B cell (primary cell): ENCODE measurements at regions not wholly inside any gene's neighbourhood (a gene's known extent, or its start where the extent isn't known, plus 50 kb on each side); places are given as distances from the start of the nearest gene placed in this dataset.

ENCODE experiments used
- ATAC-seq: fragments of 200-7000 bp; cut with Tn5 transposase; one replicate; pipeline ENCODE4 v1.10.0; 2021; ENCODE audit warnings: low read depth, mild to moderate bottlenecking, moderate number of reproducible peaks, moderate library complexity
- CTCF ChIA-PET: fragments of 350-600 bp; sonication (Branson Sonifier 250); formaldehyde crosslinking; loops from one replicate; lab custom pipeline; 2021; ENCODE audit warnings: antibody characterized with exemption, inconsistent platforms; lab: Charles Lee
- POLR2A ChIA-PET: fragments of 350-600 bp; sonication (Branson Sonifier 250); formaldehyde crosslinking; loops from one replicate; lab custom pipeline; 2021; ENCODE audit warnings: antibody characterized with exemption; lab: Charles Lee
- DNase-seq: peaks from one replicate; pipeline ENCODE4 v3.0.0; 2013
- H2AFZ ChIP-seq: 2 replicates; pipeline ENCODE4 v1.6.1; 2012; ENCODE audit warnings: mild to moderate bottlenecking, low read depth, low read length; ENCODE audit not compliant: insufficient read depth, poor library complexity, severe bottlenecking
- H3K27ac ChIP-seq, 2 donors: 1 replicate in 1 of 2; 2 replicates in 1 of 2; pipeline ENCODE4 v1.5.1; 2012 to 2013; ENCODE audit warnings: low read length in 2 of 2, mild to moderate bottlenecking in 2 of 2, moderate library complexity in 1 of 2
- H3K27me3 ChIP-seq, 4 experiments: fragments of 200-600 bp in 1 of 4; sonication (generic) in 1 of 4; replicated peaks in 1 of 4; 1 replicate in 2 of 4; 2 replicates in 2 of 4; pipeline versions ENCODE4 v1.6.1 to v1.7.0; 2013 to 2016; ENCODE audit warnings: low read length in 3 of 4, mild to moderate bottlenecking in 2 of 4, mixed read lengths in 1 of 4, moderate library complexity in 1 of 4; ENCODE audit not compliant: insufficient read depth in 4 of 4, control insufficient read depth in 3 of 4; ENCODE audit errors: control extremely low read depth in 1 of 4
- H3K36me3 ChIP-seq, 2 experiments: replicated peaks in 1 of 2; 1 replicate in 1 of 2; 2 replicates in 1 of 2; pipeline versions ENCODE4 v1.6.1 to v1.7.1; 2013; ENCODE audit warnings: low read length in 1 of 2; ENCODE audit not compliant: insufficient read depth in 2 of 2, control insufficient read depth in 1 of 2; ENCODE audit errors: control extremely low read depth in 1 of 2, extremely low read depth in 1 of 2
- H3K4me1 ChIP-seq, 2 donors: fragments of 200-600 bp in 1 of 2; sonication (generic) in 1 of 2; 1 replicate in 1 of 2; 2 replicates in 1 of 2; pipeline versions ENCODE4 v1.5.1 to v1.6.1; 2013 to 2017; ENCODE audit warnings: low read length in 2 of 2; ENCODE audit not compliant: control insufficient read depth in 2 of 2, insufficient read depth in 2 of 2
- H3K4me2 ChIP-seq: replicated peaks from 2 replicates; pipeline ENCODE3; 2012; ENCODE audit warnings: mild to moderate bottlenecking, low read depth, low read length; ENCODE audit not compliant: poor library complexity, severe bottlenecking
- H3K4me3 ChIP-seq, 5 experiments: fragments of 200-600 bp in 1 of 5; sonication (generic) in 1 of 5; 1 replicate in 3 of 5; 2 replicates in 2 of 5; pipeline versions ENCODE4 v1.5.1 to v1.7.0; 2011 to 2016; ENCODE audit warnings: low read length in 4 of 5, mild to moderate bottlenecking in 4 of 5, low read depth in 2 of 5, control low read depth in 1 of 5, moderate library complexity in 1 of 5; ENCODE audit not compliant: insufficient read depth in 1 of 5; ENCODE audit errors: control extremely low read depth in 1 of 5, extremely low read depth in 1 of 5
- H3K79me2 ChIP-seq: fragments of 200-600 bp; sonication (generic); one replicate; pipeline ENCODE4 v1.6.0; 2016; ENCODE audit warnings: low read length; ENCODE audit not compliant: control insufficient read depth, insufficient read depth
- H3K9ac ChIP-seq: fragments of 200-600 bp; sonication (generic); 2 replicates; pipeline ENCODE4 v1.6.1; 2017; ENCODE audit warnings: mild to moderate bottlenecking, low read length, moderate library complexity
- H3K9me3 ChIP-seq, 3 donors: one replicate each; pipeline versions ENCODE4 v1.6.1 to v1.7.1; 2013; ENCODE audit warnings: low read length in 2 of 3; ENCODE audit not compliant: control insufficient read depth in 2 of 3, insufficient read depth in 1 of 3; ENCODE audit errors: control extremely low read depth in 1 of 3
- H4K20me1 ChIP-seq: 2 replicates; pipeline ENCODE4 v1.6.0; 2012; ENCODE audit warnings: mild to moderate bottlenecking, low read length; ENCODE audit not compliant: insufficient read depth, control insufficient read depth, poor library complexity, severe bottlenecking
- H3K27ac Mint-ChIP-seq: one replicate; pipeline ENCODE4 v1.8.0; 2021; ENCODE audit warnings: mixed read lengths
- H3K27me3 Mint-ChIP-seq: one replicate; pipeline ENCODE4 v1.8.0; 2021; ENCODE audit warnings: mixed read lengths
- H3K4me1 Mint-ChIP-seq: one replicate; pipeline ENCODE4 v1.8.0; 2021; ENCODE audit warnings: mixed read lengths
- H3K4me3 Mint-ChIP-seq: one replicate; pipeline ENCODE4 v1.8.0; 2021; ENCODE audit warnings: mixed read lengths
- H3K9me3 Mint-ChIP-seq: one replicate; pipeline ENCODE4 v1.8.0; 2022; ENCODE audit warnings: mixed read lengths; ENCODE audit not compliant: insufficient read depth
- EZH2 ChIP-seq: IDR thresholded peaks from 2 replicates; pipeline ENCODE4 v1.6.1; 2012; ENCODE audit warnings: borderline replicate concordance, low read depth, mild to moderate bottlenecking, moderate library complexity, low read length; ENCODE audit not compliant: insufficient read depth, poor library complexity, severe bottlenecking
- WGBS: methylation state at CpG from one replicate; pipeline ENCODE4 v1.1.5; 2013; ENCODE audit warnings: missing lambda C conversion rate; ENCODE audit not compliant: insufficient coverage; 5-methylcytosine and 5-hydroxymethylcytosine counted together
- intact Hi-C: fragments of 100-400 bp; cut with micrococcal nuclease; formaldehyde crosslinking; loops from one replicate; pipeline ENCODE4 v1.10.0; 2022
- TF ChIP-seq, protein P1 (sequence below): fragments of 200-600 bp; IDR thresholded peaks from one replicate; pipeline ENCODE4 v1.8.0; 2022; ENCODE audit warnings: antibody characterized with exemption, mild to moderate bottlenecking

DNA sequence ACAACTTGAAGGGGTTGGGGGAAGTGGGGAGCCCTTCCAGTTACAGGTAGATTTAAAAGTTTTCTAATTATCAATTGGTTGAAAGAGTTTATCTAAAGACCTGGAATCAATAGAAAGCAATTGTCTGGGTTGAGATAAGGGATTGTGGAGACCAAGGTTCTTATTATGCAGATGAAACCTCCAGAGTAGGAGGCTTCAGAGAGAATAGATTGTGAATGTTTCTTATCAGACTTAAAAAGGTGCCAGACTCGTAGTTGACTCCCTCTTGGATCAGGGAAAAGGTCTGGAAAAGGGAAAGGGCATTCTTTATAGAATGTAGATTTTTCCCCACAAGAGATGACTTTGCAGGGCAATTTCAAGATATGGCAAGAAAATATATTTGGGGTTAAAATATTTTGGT, 100.8 kb downstream of the GADD45G start:
- intact Hi-C loops: no loop called here
- no CpG with 5 or more reads among the region's 1 CpG for WGBS
- CTCF ChIA-PET: no interaction called here
- Histone ChIP-seq H3K9ac (no peak overlapping the region), H3K4me1 (peaks cover 11 to 14% of the 10 kb centered on the region in 2 donors), H3K27ac (no peak overlapping the region), H3K79me2 (no peaks in the 10 kb centered on the region), H3K9me3 (no peaks in the 10 kb centered on the region), H3K4me3 (no peak overlapping the region), H3K27me3 (peaks cover 0 to 3% (median 0%) of the 10 kb centered on the region in 4 experiments), H3K4me2 (no peak overlapping the region), H2AFZ (no peak overlapping the region), H3K36me3 (no peaks in the 10 kb centered on the region), H4K20me1 (no peaks in the 10 kb centered on the region)
- H3K4me3 Mint-ChIP-seq: no peak overlapping the region
- POLR2A ChIA-PET: no interaction called here
- no peak for ATAC-seq
- H3K27me3 Mint-ChIP-seq: no peaks in the 10 kb centered on the region
- TF ChIP-seq, protein P1, sequence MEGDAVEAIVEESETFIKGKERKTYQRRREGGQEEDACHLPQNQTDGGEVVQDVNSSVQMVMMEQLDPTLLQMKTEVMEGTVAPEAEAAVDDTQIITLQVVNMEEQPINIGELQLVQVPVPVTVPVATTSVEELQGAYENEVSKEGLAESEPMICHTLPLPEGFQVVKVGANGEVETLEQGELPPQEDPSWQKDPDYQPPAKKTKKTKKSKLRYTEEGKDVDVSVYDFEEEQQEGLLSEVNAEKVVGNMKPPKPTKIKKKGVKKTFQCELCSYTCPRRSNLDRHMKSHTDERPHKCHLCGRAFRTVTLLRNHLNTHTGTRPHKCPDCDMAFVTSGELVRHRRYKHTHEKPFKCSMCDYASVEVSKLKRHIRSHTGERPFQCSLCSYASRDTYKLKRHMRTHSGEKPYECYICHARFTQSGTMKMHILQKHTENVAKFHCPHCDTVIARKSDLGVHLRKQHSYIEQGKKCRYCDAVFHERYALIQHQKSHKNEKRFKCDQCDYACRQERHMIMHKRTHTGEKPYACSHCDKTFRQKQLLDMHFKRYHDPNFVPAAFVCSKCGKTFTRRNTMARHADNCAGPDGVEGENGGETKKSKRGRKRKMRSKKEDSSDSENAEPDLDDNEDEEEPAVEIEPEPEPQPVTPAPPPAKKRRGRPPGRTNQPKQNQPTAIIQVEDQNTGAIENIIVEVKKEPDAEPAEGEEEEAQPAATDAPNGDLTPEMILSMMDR: no peak
- no peak for TF ChIP-seq EZH2
- DNase-seq: no peak
- no peaks in the 10 kb centered on the region for H3K9me3 Mint-ChIP-seq
- no peak overlapping the region for H3K27ac Mint-ChIP-seq
- H3K4me1 Mint-ChIP-seq: peaks cover 18% of the 10 kb centered on the region

DNA sequence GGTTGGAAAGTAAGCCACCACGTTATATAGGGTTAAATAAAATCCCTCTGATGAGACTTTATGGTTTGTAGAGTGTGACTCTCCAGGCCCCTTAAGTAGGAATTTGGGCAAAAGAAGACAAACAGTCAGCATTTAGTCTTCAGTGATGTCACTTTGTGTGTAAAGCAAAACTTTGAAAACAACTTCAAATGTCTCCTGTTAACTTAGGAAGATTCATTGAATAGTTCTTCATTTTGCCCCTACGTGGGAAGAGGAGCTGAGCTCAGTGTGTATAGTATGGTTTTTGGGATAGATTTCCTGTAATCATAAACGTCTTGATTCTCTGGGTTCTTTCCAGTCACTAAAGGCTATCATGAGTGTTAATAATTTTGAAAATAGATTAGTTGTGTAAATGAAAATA, 101.3 kb downstream of the GADD45G start:
- intact Hi-C loops: no loop called here
- H3K4me2 ChIP-seq: no peak overlapping the region
- no peak overlapping the region for H3K9ac ChIP-seq
- no peak overlapping the region for H2AFZ ChIP-seq
- WGBS: 78% methylated on average over 2 of the region's 3 CpGs
- H3K27ac Mint-ChIP-seq: no peak overlapping the region
- POLR2A ChIA-PET: no interaction called here
- ATAC-seq: no peak
- H3K4me3 Mint-ChIP-seq: no peak overlapping the region
- CTCF ChIA-PET: no interaction called here
- H4K20me1 ChIP-seq: no peaks in the 10 kb centered on the region
- peaks cover 7 to 10% of the 10 kb centered on the region in 2 donors for H3K4me1 ChIP-seq
- H3K9me3 ChIP-seq: no peaks in the 10 kb centered on the region
- H3K79me2 ChIP-seq: no peaks in the 10 kb centered on the region
- peaks cover 0 to 3% (median 0%) of the 10 kb centered on the region in 4 experiments for H3K27me3 ChIP-seq
- TF ChIP-seq, protein P1: no peak
- no peak for TF ChIP-seq EZH2
- peaks cover 17% of the 10 kb centered on the region for H3K4me1 Mint-ChIP-seq
- H3K9me3 Mint-ChIP-seq: no peaks in the 10 kb centered on the region
- H3K36me3 ChIP-seq: no peaks in the 10 kb centered on the region
- H3K27me3 Mint-ChIP-seq: no peaks in the 10 kb centered on the region
- no peak overlapping the region for H3K4me3 ChIP-seq
- DNase-seq: no peak
- no peak overlapping the region for H3K27ac ChIP-seq
